ENCODE measurements at regions not wholly inside any gene's neighbourhood (a gene's known extent, or its start where the extent isn't known, plus 50 kb on each side); places are given as distances from the start of the nearest gene placed in this dataset.

- intact Hi-C loops (cut with DNase I), result no loop called here
- FAIRE-seq (no peak), DNase-seq (peak in 4 of 5 donors; percentile 64 to 85 (median 80))
- H3K27ac ChIP-seq (ENCODE audit: low read depth in 2 of 2, low read length in 2 of 2), result no peak overlapping the region
- no peaks in the 10 kb centered on the region for H3K36me3 ChIP-seq (ENCODE audit: control insufficient read depth in 2 of 3, insufficient read depth in 3 of 3, low read length in 3 of 3)
- H3K27me3 ChIP-seq (ENCODE audit: control insufficient read depth, insufficient read depth, low read length), result no peaks in the 10 kb centered on the region
- no peaks in the 10 kb centered on the region for H3K9me3 ChIP-seq (ENCODE audit: control insufficient read depth in 2 of 3, insufficient read depth in 1 of 3, low read length in 3 of 3)
- H3K4me3 ChIP-seq (ENCODE audit: low read length in 3 of 3), result peak overlapping the region in 1 of 3 donors; percentile 40
- TF ChIP-seq CTCF (IDR thresholded peaks at IDR 0.05; ENCODE audit: borderline replicate concordance, extremely low read depth, insufficient read depth), result no peak
- H3K4me1 ChIP-seq (ENCODE audit: control insufficient read depth in 2 of 3, insufficient read depth in 2 of 3, low read depth in 1 of 3, low read length in 3 of 3), result peaks cover 0 to 2% (median 0%) of the 10 kb centered on the region in 3 donors
- H3K9ac ChIP-seq (ENCODE audit: low read length in 3 of 3), result no peak overlapping the region
Measured at GRCh38 chr16:50467943-50468748, 80.0 kb upstream of the NKD1 start.

- no peak overlapping the region for H3K27ac ChIP-seq (ENCODE audit: low read depth in 2 of 2, low read length in 2 of 2)
Measured at GRCh38 chr16:50467559-50467942, 80.6 kb upstream of the NKD1 start.

DNA sequence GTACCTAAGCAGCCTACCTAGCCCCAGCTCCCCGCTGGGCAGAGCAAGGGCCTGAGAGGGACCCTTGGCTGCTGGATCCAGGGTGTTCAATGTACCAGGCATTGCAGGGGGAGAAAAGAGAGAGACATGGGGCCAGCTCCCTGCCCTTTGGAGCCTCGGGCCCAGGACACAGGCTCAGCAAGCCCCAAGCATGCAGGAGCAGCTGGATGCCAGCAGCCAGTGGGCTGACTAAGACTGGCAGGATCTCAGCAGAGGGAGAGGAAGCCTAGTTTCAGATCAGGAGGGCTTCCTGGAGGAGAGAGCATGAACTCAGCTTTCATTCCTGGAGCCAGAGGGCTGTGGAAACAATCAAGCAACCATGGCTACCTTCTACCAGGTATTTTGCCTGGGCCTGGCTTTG, 82.0 kb upstream of the NKD1 start:
- intact Hi-C loops (cut with DNase I), result no loop called here
- no peak for FAIRE-seq
- Histone ChIP-seq H3K27ac (ENCODE audit: low read depth in 2 of 2, low read length in 2 of 2) (no peak overlapping the region), H3K9me3 (ENCODE audit: control insufficient read depth in 2 of 3, insufficient read depth in 1 of 3, low read length in 3 of 3) (no peaks in the 10 kb centered on the region), H3K4me3 (ENCODE audit: low read length in 3 of 3) (no peak overlapping the region), H3K4me1 (ENCODE audit: control insufficient read depth in 2 of 3, insufficient read depth in 2 of 3, low read depth in 1 of 3, low read length in 3 of 3) (peaks cover 0 to 2% (median 0%) of the 10 kb centered on the region in 3 donors), H3K9ac (ENCODE audit: low read length in 3 of 3) (no peak overlapping the region), H3K27me3 (ENCODE audit: control insufficient read depth, insufficient read depth, low read length) (no peaks in the 10 kb centered on the region), H3K36me3 (ENCODE audit: control insufficient read depth in 2 of 3, insufficient read depth in 3 of 3, low read length in 3 of 3) (no peaks in the 10 kb centered on the region)
- TF ChIP-seq CTCF (IDR thresholded peaks at IDR 0.05; ENCODE audit: borderline replicate concordance, extremely low read depth, insufficient read depth), result no peak
- peak in 1 of 5 donors; percentile 23 for DNase-seq

More at GRCh38 chr16:50467559-50467942, 80.6 kb upstream of the NKD1 start:
- no peak overlapping the region for H3K9ac ChIP-seq (ENCODE audit: low read length in 3 of 3)
- no peaks in the 10 kb centered on the region for H3K36me3 ChIP-seq (ENCODE audit: control insufficient read depth in 2 of 3, insufficient read depth in 3 of 3, low read length in 3 of 3)
- peak overlapping the region in 1 of 3 donors; percentile 40 for H3K4me3 ChIP-seq (ENCODE audit: low read length in 3 of 3)
- H3K27me3 ChIP-seq (ENCODE audit: control insufficient read depth, insufficient read depth, low read length), result no peaks in the 10 kb centered on the region
- H3K9me3 ChIP-seq (ENCODE audit: control insufficient read depth in 2 of 3, insufficient read depth in 1 of 3, low read length in 3 of 3), result no peaks in the 10 kb centered on the region
- intact Hi-C loops (cut with DNase I), result no loop called here
- DNase-seq (no peak), FAIRE-seq (no peak)
- peaks cover 0 to 2% (median 0%) of the 10 kb centered on the region in 3 donors for H3K4me1 ChIP-seq (ENCODE audit: control insufficient read depth in 2 of 3, insufficient read depth in 2 of 3, low read depth in 1 of 3, low read length in 3 of 3)
- TF ChIP-seq CTCF (IDR thresholded peaks at IDR 0.05; ENCODE audit: borderline replicate concordance, extremely low read depth, insufficient read depth), result no peak
